ENCODE measurements at regions not wholly inside any gene's neighbourhood (a gene's known extent, or its start where the extent isn't known, plus 50 kb on each side); places are given as distances from the start of the nearest gene placed in this dataset.
"Not testable (repeated sequence)": the region's sequence is repeated elsewhere in the genome, so short reads cannot be mapped to it uniquely, and the experiment has no call there.

GRCh38 chr1:148354913-148355308 is 128.2 kb downstream of the PPIAL4G start:
- no peak for DNase-seq

- DNase-seq: no peak
These were observed 128.7 kb downstream of the PPIAL4G start for GRCh38 chr1:148354284-148354912.

- peak; percentile 85 for DNase-seq
These were observed 129.4 kb downstream of the PPIAL4G start for GRCh38 chr1:148353461-148354283.

- no peak for DNase-seq
These were observed 130.5 kb downstream of the PPIAL4G start for GRCh38 chr1:148352470-148353053.

- DNase-seq: no peak
These were observed 135.3 kb downstream of the PPIAL4G start for GRCh38 chr1:148347781-148348180.

GRCh38 chr1:148345659-148346151 is 137.4 kb downstream of the PPIAL4G start:
- peak; percentile 70 for DNase-seq

- DNase-seq: not testable (repeated sequence)
These were observed 138.5 kb downstream of the PPIAL4G start for GRCh38 chr1:148344651-148345050.

- DNase-seq: not testable (repeated sequence)
These were observed 141.4 kb downstream of the PPIAL4G start for GRCh38 chr1:148341729-148342128.

GRCh38 chr1:148336121-148336918 is 146.8 kb downstream of the PPIAL4G start:
- not testable (repeated sequence) for DNase-seq

- peak; percentile 97 for DNase-seq
These were observed 148.6 kb downstream of the PPIAL4G start for GRCh38 chr1:148334339-148335130.

GRCh38 chr1:148333875-148334338 is 149.2 kb downstream of the PPIAL4G start:
- DNase-seq: no peak

- no peak for DNase-seq
These were observed 154.2 kb downstream of the PPIAL4G start for GRCh38 chr1:148328884-148329283.

GRCh38 chr1:148325031-148325430 is 158.1 kb downstream of the PPIAL4G start:
- not testable (repeated sequence) for DNase-seq

- not testable (repeated sequence) for DNase-seq
These were observed 158.6 kb downstream of the PPIAL4G start for GRCh38 chr1:148324465-148324864.

- not testable (repeated sequence) for DNase-seq
These were observed 163.0 kb downstream of the PPIAL4G start for GRCh38 chr1:148320079-148320478.

GRCh38 chr1:148318904-148319242 is 164.2 kb downstream of the PPIAL4G start:
- DNase-seq: no peak

GRCh38 chr1:148318123-148318903 is 164.8 kb downstream of the PPIAL4G start:
- DNase-seq: no peak

- no peak for DNase-seq
These were observed 165.4 kb upstream of the NBPF11 start for GRCh38 chr1:148317288-148317985.

GRCh38 chr1:148315071-148315811 is 163.2 kb upstream of the NBPF11 start:
- no peak for DNase-seq

GRCh38 chr1:148310807-148311206 is 158.7 kb upstream of the NBPF11 start:
- DNase-seq: no peak
